Spleen (tissue), 11 donors: ENCODE measurements at regions not wholly inside any gene's neighbourhood (a gene's known extent, or its start where the extent isn't known, plus 50 kb on each side); places are given as distances from the start of the nearest gene placed in this dataset.

Source experiments
- DNase-seq: peaks from one replicate; pipeline ENCODE4 v3.0.0-alpha.2; 2020
- H3K27ac ChIP-seq, 8 donors: fragments of 200-600 bp; sonication (generic) in 7 of 8; 1 replicate in 4 of 8; 2 replicates in 4 of 8; pipeline versions ENCODE4 v1.5.0 to v1.8.0; 2016 to 2021; ENCODE audit warnings: inconsistent platforms in 4 of 8, mild to moderate bottlenecking in 4 of 8, moderate library complexity in 1 of 8
- H3K27me3 ChIP-seq, 7 donors: fragments of 200-600 bp; sonication (generic) in 6 of 7; replicated peaks in 1 of 7; 1 replicate in 4 of 7; 2 replicates in 3 of 7; pipeline versions ENCODE4 v1.5.0 to v1.8.0; 2016 to 2021; ENCODE audit warnings: inconsistent platforms in 3 of 7, mild to moderate bottlenecking in 1 of 7
- H3K36me3 ChIP-seq, 6 donors: fragments of 200-600 bp; sonication (generic) in 5 of 6; 1 replicate in 4 of 6; 2 replicates in 2 of 6; pipeline versions ENCODE4 v1.5.0 to v1.8.0; 2016 to 2021; ENCODE audit warnings: inconsistent platforms in 2 of 6
- H3K4me1 ChIP-seq, 6 donors: fragments of 200-600 bp; sonication (generic) in 5 of 6; 1 replicate in 3 of 6; 2 replicates in 3 of 6; pipeline versions ENCODE4 v1.5.0 to v1.8.0; 2016 to 2021; ENCODE audit warnings: inconsistent platforms in 3 of 6
- H3K4me3 ChIP-seq, 8 donors: fragments of 200-600 bp; sonication (generic) in 7 of 8; 1 replicate in 4 of 8; 2 replicates in 4 of 8; pipeline versions ENCODE4 v1.5.0 to v1.8.0; 2016 to 2021; ENCODE audit warnings: inconsistent platforms in 4 of 8, mild to moderate bottlenecking in 4 of 8, moderate library complexity in 2 of 8
- H3K9me3 ChIP-seq, 8 donors: fragments of 200-600 bp; sonication (generic) in 7 of 8; 1 replicate in 4 of 8; 2 replicates in 4 of 8; pipeline versions ENCODE4 v1.5.0 to v1.8.0; 2016 to 2021; ENCODE audit warnings: inconsistent platforms in 4 of 8
- POLR2A ChIP-seq, 3 donors: fragments of 450-650 bp; IDR thresholded peaks; one replicate each; pipeline ENCODE4 v1.5.1; 2017; ENCODE audit warnings: antibody characterized with exemption in 3 of 3, mild to moderate bottlenecking in 1 of 3
- POLR2AphosphoS5 ChIP-seq, 3 donors: sonication (generic); formaldehyde crosslinking; IDR thresholded peaks; one replicate each; pipeline ENCODE4 v1.5.1; 2017; ENCODE audit warnings: antibody characterized with exemption in 3 of 3
- WGBS, 5 donors: extraction: QIAGEN DNeasy Blood & Tissue Kit in 3 of 5; methylation state at CpG; one replicate each; pipeline versions ENCODE4 v1.1.5 to v1.1.7; 2013 to 2018; 5-methylcytosine and 5-hydroxymethylcytosine counted together
- intact Hi-C: fragments of 100-400 bp; cut with DNase I; formaldehyde crosslinking; loops from one replicate; pipeline ENCODE4 v1.15.0; 2023; ENCODE audit warnings: low total_unique reads
- TF ChIP-seq, protein P1 (sequence below), 11 experiments: fragments of 200-600 bp in 7 of 11; fragments of 450-650 bp in 4 of 11; sonication (generic) in 4 of 11; IDR thresholded peaks in 8 of 11; conservative IDR thresholded peaks in 3 of 11; 1 replicate in 7 of 11; 2 replicates in 4 of 11; pipeline versions ENCODE4 v1.4.0 to v1.8.0; 2016 to 2021; ENCODE audit warnings: antibody characterized with exemption in 11 of 11, inconsistent platforms in 4 of 11, mild to moderate bottlenecking in 1 of 11
- donor health status: healthy with polysubstance abuse.
- donor health status: DM: no; HTN: no; CAD: no; lungs with moderate emphysema.
- donor health status: DM: no; HTN: no; CAD: no.
- donor health status: Bipolar disorder and iron deficiency.
- donor health status: healthy.
- donor health status: DM: no; HTN: no; CAD: no.
- donor health status: DM: yes; HTN: yes; CAD: no.

GRCh38 chr6:102623201-102623600, 1229.7 kb downstream of the GRIK2 start:
- H3K4me1 ChIP-seq, result no peaks in the 10 kb centered on the region
- DNase-seq, result no peak
- no peak overlapping the region for H3K4me3 ChIP-seq
- TF ChIP-seq POLR2AphosphoS5 (IDR thresholded peaks at IDR 0.05) (no peak), POLR2A (IDR thresholded peaks at IDR 0.05) (no peak)
- TF ChIP-seq, protein P1, sequence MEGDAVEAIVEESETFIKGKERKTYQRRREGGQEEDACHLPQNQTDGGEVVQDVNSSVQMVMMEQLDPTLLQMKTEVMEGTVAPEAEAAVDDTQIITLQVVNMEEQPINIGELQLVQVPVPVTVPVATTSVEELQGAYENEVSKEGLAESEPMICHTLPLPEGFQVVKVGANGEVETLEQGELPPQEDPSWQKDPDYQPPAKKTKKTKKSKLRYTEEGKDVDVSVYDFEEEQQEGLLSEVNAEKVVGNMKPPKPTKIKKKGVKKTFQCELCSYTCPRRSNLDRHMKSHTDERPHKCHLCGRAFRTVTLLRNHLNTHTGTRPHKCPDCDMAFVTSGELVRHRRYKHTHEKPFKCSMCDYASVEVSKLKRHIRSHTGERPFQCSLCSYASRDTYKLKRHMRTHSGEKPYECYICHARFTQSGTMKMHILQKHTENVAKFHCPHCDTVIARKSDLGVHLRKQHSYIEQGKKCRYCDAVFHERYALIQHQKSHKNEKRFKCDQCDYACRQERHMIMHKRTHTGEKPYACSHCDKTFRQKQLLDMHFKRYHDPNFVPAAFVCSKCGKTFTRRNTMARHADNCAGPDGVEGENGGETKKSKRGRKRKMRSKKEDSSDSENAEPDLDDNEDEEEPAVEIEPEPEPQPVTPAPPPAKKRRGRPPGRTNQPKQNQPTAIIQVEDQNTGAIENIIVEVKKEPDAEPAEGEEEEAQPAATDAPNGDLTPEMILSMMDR (IDR thresholded peaks at IDR 0.05 in 8 of 11, conservative IDR thresholded peaks at IDR 0.05 in 3 of 11), result no peak
- H3K9me3 ChIP-seq, result no peaks in the 10 kb centered on the region
- intact Hi-C loops, result no loop called here
- no peaks in the 10 kb centered on the region for H3K36me3 ChIP-seq
- no peaks in the 10 kb centered on the region for H3K27me3 ChIP-seq
- H3K27ac ChIP-seq, result no peak overlapping the region

- no peak overlapping the region for H3K4me3 ChIP-seq
- 1 to 3% (median 2%) methylated on average over 2 of the region's 2 CpGs for WGBS, 5 donors
- intact Hi-C loops, result no loop called here
- H3K36me3 ChIP-seq, result no peaks in the 10 kb centered on the region
- DNase-seq, result no peak
- no peaks in the 10 kb centered on the region for H3K27me3 ChIP-seq
- no peak for TF ChIP-seq POLR2A (IDR thresholded peaks at IDR 0.05)
- TF ChIP-seq POLR2AphosphoS5 (IDR thresholded peaks at IDR 0.05), result no peak
- TF ChIP-seq, protein P1 (IDR thresholded peaks at IDR 0.05 in 8 of 11, conservative IDR thresholded peaks at IDR 0.05 in 3 of 11), result no peak
- H3K9me3 ChIP-seq, result no peaks in the 10 kb centered on the region
- no peak overlapping the region for H3K27ac ChIP-seq
- H3K4me1 ChIP-seq, result no peaks in the 10 kb centered on the region
Observed at GRCh38 chr6:102619585-102619984, 1226.1 kb downstream of the GRIK2 start.

- no peak overlapping the region for H3K27ac ChIP-seq
- intact Hi-C loops, result no loop called here
- H3K4me3 ChIP-seq, result no peak overlapping the region
- WGBS, 5 donors, result 85 to 91% (median 89%) methylated on average over 4 to 5 of the region's 5 CpGs
- peaks cover 0 to 32% (median 5%) of the 10 kb centered on the region in 8 donors for H3K9me3 ChIP-seq
- H3K27me3 ChIP-seq, result no peaks in the 10 kb centered on the region
- no peaks in the 10 kb centered on the region for H3K36me3 ChIP-seq
- no peaks in the 10 kb centered on the region for H3K4me1 ChIP-seq
- TF ChIP-seq, protein P1 (IDR thresholded peaks at IDR 0.05 in 8 of 11, conservative IDR thresholded peaks at IDR 0.05 in 3 of 11), result no peak
- TF ChIP-seq POLR2AphosphoS5 (IDR thresholded peaks at IDR 0.05) (no peak), POLR2A (IDR thresholded peaks at IDR 0.05) (no peak)
- DNase-seq, result peak; percentile 56
Observed at GRCh38 chr6:102582569-102582968, 1189.1 kb downstream of the GRIK2 start.

DNA sequence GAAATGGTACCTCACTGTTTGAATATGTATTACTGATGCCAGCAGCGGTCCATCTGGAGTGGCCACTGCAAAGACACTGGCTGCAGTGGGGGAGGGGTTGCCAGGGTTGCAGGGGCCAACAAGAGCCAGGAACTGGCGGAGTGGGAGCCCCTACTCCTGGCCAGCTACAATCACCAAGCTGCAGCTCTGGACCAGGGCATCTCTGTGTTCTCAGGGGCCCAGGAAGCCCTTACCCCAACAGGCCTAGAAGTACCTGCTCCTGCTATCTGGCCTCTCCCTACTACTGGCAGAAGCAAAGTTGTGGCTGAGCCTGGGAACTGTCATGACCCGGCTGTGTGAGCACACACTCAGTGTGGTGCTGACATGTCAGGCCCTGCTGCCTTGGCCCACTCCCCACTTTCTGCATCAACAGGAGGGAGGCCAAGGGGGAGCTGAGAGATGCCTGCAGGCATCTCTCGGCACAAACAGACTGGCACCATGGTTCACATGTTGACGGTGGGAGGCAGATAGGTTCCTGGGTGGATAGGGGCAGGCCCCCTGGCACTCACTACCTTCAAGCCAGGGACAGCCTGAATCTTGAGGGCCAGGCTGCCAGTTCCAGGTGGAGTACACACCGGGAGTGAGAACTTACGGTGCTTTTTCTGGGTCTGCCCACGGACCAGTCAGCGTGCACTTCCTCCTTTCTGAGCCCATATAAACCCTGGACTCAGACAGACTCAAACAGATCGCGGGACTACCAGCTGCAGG, 1188.0 kb downstream of the GRIK2 start:
- intact Hi-C loops, result no loop called here
- peaks cover 0 to 32% (median 5%) of the 10 kb centered on the region in 8 donors for H3K9me3 ChIP-seq
- no peak overlapping the region for H3K4me3 ChIP-seq
- TF ChIP-seq POLR2A (IDR thresholded peaks at IDR 0.05) (no peak), POLR2AphosphoS5 (IDR thresholded peaks at IDR 0.05) (no peak)
- TF ChIP-seq, protein P1 (IDR thresholded peaks at IDR 0.05 in 8 of 11, conservative IDR thresholded peaks at IDR 0.05 in 3 of 11), result no peak
- no peaks in the 10 kb centered on the region for H3K4me1 ChIP-seq
- 83 to 91% (median 86%) methylated on average over 10 to 11 of the region's 11 CpGs for WGBS, 5 donors
- DNase-seq, result peak; percentile 42
- H3K27me3 ChIP-seq, result no peaks in the 10 kb centered on the region
- H3K36me3 ChIP-seq, result no peaks in the 10 kb centered on the region
- no peak overlapping the region for H3K27ac ChIP-seq
